CD4-positive, alpha-beta memory T cell (primary cell): ENCODE measurements at regions not wholly inside any gene's neighbourhood (a gene's known extent, or its start where the extent isn't known, plus 50 kb on each side); places are given as distances from the start of the nearest gene placed in this dataset.

Source experiments
- CTCF ChIA-PET: fragments of 350-600 bp; sonication (Branson Sonifier 250); formaldehyde crosslinking; loops from one replicate; lab custom pipeline; 2021; ENCODE audit warnings: inconsistent platforms; ENCODE audit not compliant: partially characterized antibody; lab: Charles Lee
- POLR2A ChIA-PET: fragments of 350-600 bp; sonication (Branson Sonifier 250); formaldehyde crosslinking; loops from one replicate; lab custom pipeline; 2021; ENCODE audit not compliant: partially characterized antibody; lab: Charles Lee
- DNase-seq, 5 donors: peaks; one replicate each; pipeline versions ENCODE4 v3.0.0 to v3.0.0-alpha.2; 2020 to 2022; ENCODE audit warnings: mixed read lengths in 1 of 5
- H3K27ac ChIP-seq: one replicate; pipeline ENCODE4 v1.7.0; 2013; ENCODE audit warnings: low read depth, low read length
- H3K27me3 ChIP-seq: 2 replicates; pipeline ENCODE4 v1.7.0; 2013; ENCODE audit warnings: mild to moderate bottlenecking, low read length, moderate library complexity; ENCODE audit not compliant: insufficient read depth
- H3K36me3 ChIP-seq: 2 replicates; pipeline ENCODE4 v1.7.0; 2013; ENCODE audit warnings: mild to moderate bottlenecking, low read length, moderate library complexity; ENCODE audit not compliant: insufficient read depth
- H3K4me1 ChIP-seq: 2 replicates; pipeline ENCODE4 v1.7.0; 2013; ENCODE audit warnings: mild to moderate bottlenecking, low read length, moderate library complexity; ENCODE audit not compliant: insufficient read depth
- H3K4me3 ChIP-seq, 2 donors: one replicate each; pipeline ENCODE4 v1.7.0; 2013; ENCODE audit warnings: low read length in 2 of 2, mild to moderate bottlenecking in 1 of 2
- H3K9me3 ChIP-seq, 2 donors: one replicate each; pipeline ENCODE4 v1.7.0; 2013; ENCODE audit warnings: low read length in 2 of 2, control low read depth in 1 of 2; ENCODE audit not compliant: control insufficient read depth in 1 of 2
- H3K27ac Mint-ChIP-seq, 7 donors: one replicate each; pipeline ENCODE4 v1.8.0; 2020 to 2021; ENCODE audit warnings: mixed read lengths in 7 of 7, mild to moderate bottlenecking in 6 of 7, inconsistent platforms in 3 of 7, moderate library complexity in 3 of 7
- H3K27me3 Mint-ChIP-seq, 2 donors: one replicate each; pipeline ENCODE4 v1.8.0; 2020 to 2021; ENCODE audit warnings: mixed read lengths in 2 of 2
- H3K36me3 Mint-ChIP-seq, 2 donors: one replicate each; pipeline ENCODE4 v1.8.0; 2020 to 2021; ENCODE audit warnings: mixed read lengths in 2 of 2, inconsistent platforms in 1 of 2, mild to moderate bottlenecking in 1 of 2
- H3K4me1 Mint-ChIP-seq, 4 donors: one replicate each; pipeline ENCODE4 v1.8.0; 2020 to 2021; ENCODE audit warnings: mixed read lengths in 4 of 4, mild to moderate bottlenecking in 1 of 4
- H3K4me3 Mint-ChIP-seq, 8 donors: one replicate each; pipeline ENCODE4 v1.8.0; 2020 to 2021; ENCODE audit warnings: mixed read lengths in 8 of 8, mild to moderate bottlenecking in 7 of 8, moderate library complexity in 6 of 8, inconsistent platforms in 3 of 8
- H3K9me3 Mint-ChIP-seq, 8 donors: one replicate each; pipeline ENCODE4 v1.8.0; 2020 to 2021; ENCODE audit warnings: mixed read lengths in 8 of 8, mild to moderate bottlenecking in 5 of 8, inconsistent platforms in 3 of 8, moderate library complexity in 1 of 8
- intact Hi-C: fragments of 100-400 bp; cut with micrococcal nuclease; formaldehyde crosslinking; loops from one replicate; pipeline ENCODE4 v1.15.1; 2023

DNA sequence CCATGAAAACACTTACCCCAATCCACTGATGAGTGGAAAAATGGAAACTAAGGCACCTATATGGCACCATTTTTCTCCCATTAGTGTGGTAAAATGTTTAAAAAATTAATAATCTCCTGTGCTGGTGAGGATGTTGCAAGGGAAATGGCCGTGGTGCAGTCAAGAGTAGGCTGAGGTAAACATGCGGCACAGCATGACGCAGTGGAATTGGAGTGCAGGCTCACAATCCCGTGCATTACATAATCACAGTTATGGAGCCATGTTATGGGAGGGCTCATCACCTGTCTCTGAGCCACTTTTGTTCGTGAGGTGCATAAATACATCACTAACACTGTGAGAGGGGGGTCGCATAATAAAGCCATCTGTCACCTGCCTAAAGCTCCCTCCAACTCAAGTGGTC, 164.4 kb upstream of the XYLT1 start:
- CTCF ChIA-PET = no interaction called here
- intact Hi-C loops = no loop called here

DNA sequence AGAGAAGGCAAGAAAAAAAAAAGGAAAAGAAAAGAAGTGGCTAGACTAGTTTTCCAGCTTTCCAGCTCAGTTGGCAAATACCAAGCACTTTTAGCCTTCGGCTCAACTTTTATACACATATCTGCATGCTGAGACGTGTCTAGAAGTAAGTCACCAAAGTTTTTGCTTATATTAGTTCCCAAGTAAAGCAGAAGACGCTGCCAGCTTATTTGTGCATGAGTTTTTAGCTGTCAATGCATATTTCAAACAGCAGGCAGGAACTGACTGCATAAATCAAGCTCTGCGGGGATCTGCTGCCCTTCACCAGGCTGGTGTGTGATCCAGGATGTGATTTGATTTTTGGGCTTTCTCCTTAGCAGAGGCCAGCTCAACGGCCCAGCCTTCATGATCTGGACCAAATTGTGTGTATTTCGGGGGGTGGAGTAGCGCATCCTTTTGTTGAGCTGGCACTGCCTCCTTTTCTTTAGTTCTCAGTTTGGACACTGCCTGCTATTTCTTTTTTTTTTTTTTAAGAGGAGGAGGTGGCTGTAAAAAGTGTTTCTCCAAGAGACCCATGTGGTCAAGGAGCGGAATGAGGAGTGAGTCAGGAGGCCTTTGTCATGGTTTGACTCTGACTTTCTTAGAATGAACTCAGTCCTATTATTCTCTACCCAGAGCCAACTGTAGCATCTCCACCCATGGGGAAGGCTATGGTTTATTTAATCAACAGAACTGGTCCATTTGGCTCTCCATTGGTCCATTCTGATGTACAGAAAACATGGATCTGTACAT, 162.6 kb upstream of the XYLT1 start:
- no peaks in the 10 kb centered on the region for H3K36me3 ChIP-seq
- H3K27ac Mint-ChIP-seq = peak overlapping the region in 1 of 7 donors; percentile 20
- H3K27me3 ChIP-seq = no peaks in the 10 kb centered on the region
- no peak for DNase-seq
- no peaks in the 10 kb centered on the region for H3K4me1 ChIP-seq
- CTCF ChIA-PET = interaction anchor here (0.6 kb wide), 1 partner anchor 63 kb away, joined by 3 read pairs; no protein-coding TSS in a partner anchor
- intact Hi-C loops = no loop called here
- peaks cover 0 to 12% (median 2%) of the 10 kb centered on the region in 8 donors for H3K9me3 Mint-ChIP-seq
- no peak overlapping the region for H3K4me3 Mint-ChIP-seq
- no peak overlapping the region for H3K4me3 ChIP-seq
- H3K4me1 Mint-ChIP-seq = no peaks in the 10 kb centered on the region
- no peak overlapping the region for H3K27ac ChIP-seq
- H3K36me3 Mint-ChIP-seq = no peaks in the 10 kb centered on the region
- no peaks in the 10 kb centered on the region for H3K9me3 ChIP-seq
- POLR2A ChIA-PET = no interaction called here
- H3K27me3 Mint-ChIP-seq = peaks cover 8 to 10% of the 10 kb centered on the region in 2 donors

More for the DNA sequence above, 164.4 kb upstream of the XYLT1 start:
- POLR2A ChIA-PET = no interaction called here
- no peaks in the 10 kb centered on the region for H3K27me3 ChIP-seq
- Mint-ChIP-seq H3K27me3 (peaks cover 5 to 9% of the 10 kb centered on the region in 2 donors), H3K27ac (peak overlapping the region in 1 of 7 donors; percentile 14), H3K4me3 (no peak overlapping the region), H3K9me3 (peaks cover 0 to 15% (median 4%) of the 10 kb centered on the region in 8 donors), H3K36me3 (no peaks in the 10 kb centered on the region), H3K4me1 (no peaks in the 10 kb centered on the region)
- DNase-seq = no peak
- H3K4me1 ChIP-seq = no peaks in the 10 kb centered on the region
- no peaks in the 10 kb centered on the region for H3K9me3 ChIP-seq
- H3K27ac ChIP-seq = no peak overlapping the region
- H3K4me3 ChIP-seq = no peak overlapping the region
- no peaks in the 10 kb centered on the region for H3K36me3 ChIP-seq

DNA sequence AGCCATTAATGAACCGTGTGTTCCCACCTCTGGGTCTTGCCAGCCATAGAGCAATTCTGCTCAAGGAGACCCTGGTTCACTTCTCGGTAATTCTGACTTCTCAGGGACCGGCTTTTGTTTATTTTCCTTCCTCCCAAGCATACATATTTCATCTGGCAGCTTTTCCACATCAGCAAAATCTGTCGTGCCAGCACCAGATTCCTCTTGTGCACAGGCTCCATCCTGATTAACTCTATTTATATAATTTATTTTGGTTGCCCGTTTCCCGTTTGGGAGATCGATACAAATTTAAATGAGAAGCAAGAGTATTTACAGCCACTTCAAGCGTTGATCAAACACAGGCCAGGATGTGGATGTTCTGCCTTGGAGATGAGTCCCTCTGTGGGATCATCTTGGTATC, 161.9 kb upstream of the XYLT1 start:
- ChIA-PET POLR2A (no interaction called here), CTCF (interaction anchor here (0.6 kb wide), 1 partner anchor 63 kb away, joined by 3 read pairs; no protein-coding TSS in a partner anchor)
- H3K27me3 ChIP-seq = no peaks in the 10 kb centered on the region
- H3K4me1 ChIP-seq = no peaks in the 10 kb centered on the region
- peaks cover 0 to 11% (median 4%) of the 10 kb centered on the region in 8 donors for H3K9me3 Mint-ChIP-seq
- no peak overlapping the region for H3K27ac ChIP-seq
- no peaks in the 10 kb centered on the region for H3K4me1 Mint-ChIP-seq
- no peak overlapping the region for H3K4me3 ChIP-seq
- no peak for DNase-seq
- H3K36me3 Mint-ChIP-seq = no peaks in the 10 kb centered on the region
- H3K27ac Mint-ChIP-seq = no peak overlapping the region
- no peak overlapping the region for H3K4me3 Mint-ChIP-seq
- intact Hi-C loops = no loop called here
- no peaks in the 10 kb centered on the region for H3K9me3 ChIP-seq
- H3K27me3 Mint-ChIP-seq = peaks cover 8 to 10% of the 10 kb centered on the region in 2 donors
- H3K36me3 ChIP-seq = no peaks in the 10 kb centered on the region

DNA sequence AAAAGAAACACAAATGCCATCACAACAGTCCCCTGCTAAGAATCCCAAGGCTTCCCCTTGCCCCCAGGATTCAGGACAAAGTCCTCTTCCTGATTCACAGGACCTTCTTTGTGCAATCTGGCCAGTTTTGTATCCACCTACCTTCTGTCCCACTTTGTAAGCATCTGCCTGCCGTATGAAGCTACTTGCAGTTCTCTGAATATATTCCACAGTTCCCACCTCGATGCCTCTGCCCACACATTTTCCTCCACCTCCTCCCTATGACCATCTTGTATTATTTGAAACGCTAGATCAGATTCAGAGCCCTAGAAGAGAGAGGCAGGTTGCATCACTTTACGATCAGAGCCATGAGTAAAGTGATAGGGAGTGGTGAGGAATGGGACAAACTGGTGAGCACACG, 159.2 kb upstream of the XYLT1 start:
- H3K36me3 ChIP-seq = no peaks in the 10 kb centered on the region
- H3K27ac ChIP-seq = no peak overlapping the region
- CTCF ChIA-PET = no interaction called here
- no peaks in the 10 kb centered on the region for H3K27me3 ChIP-seq
- H3K9me3 Mint-ChIP-seq = peaks cover 2 to 31% (median 18%) of the 10 kb centered on the region in 8 donors
- DNase-seq = no peak
- no peak overlapping the region for H3K4me3 Mint-ChIP-seq
- H3K9me3 ChIP-seq = peaks cover 0 to 6% of the 10 kb centered on the region in 2 donors
- peaks cover 13 to 15% of the 10 kb centered on the region in 2 donors for H3K27me3 Mint-ChIP-seq
- no peaks in the 10 kb centered on the region for H3K4me1 Mint-ChIP-seq
- no peak overlapping the region for H3K27ac Mint-ChIP-seq
- H3K36me3 Mint-ChIP-seq = peaks cover 0 to 4% of the 10 kb centered on the region in 2 donors
- no peaks in the 10 kb centered on the region for H3K4me1 ChIP-seq
- no peak overlapping the region for H3K4me3 ChIP-seq
- POLR2A ChIA-PET = no interaction called here
- intact Hi-C loops = no loop called here

DNA sequence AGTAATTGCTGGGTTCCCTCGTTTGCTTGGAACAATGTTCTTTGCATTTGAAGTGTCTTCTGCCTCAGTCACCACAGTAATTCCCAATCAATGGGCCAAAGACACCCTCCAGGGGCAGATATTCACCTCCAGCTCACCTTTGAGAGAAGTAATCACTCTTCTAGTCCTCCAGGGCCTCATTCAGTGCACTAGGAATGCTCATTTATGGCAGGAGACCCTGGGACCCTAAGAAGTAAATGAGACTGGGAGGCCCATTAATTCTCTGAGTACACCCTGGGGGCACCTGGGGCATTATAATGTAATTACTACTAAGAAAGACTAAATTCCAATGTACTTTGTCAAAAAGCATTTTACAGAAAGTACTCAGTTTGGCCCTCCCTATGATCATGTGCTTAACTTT, 158.2 kb upstream of the XYLT1 start:
- peaks cover 0 to 6% of the 10 kb centered on the region in 2 donors for H3K9me3 ChIP-seq
- Mint-ChIP-seq H3K4me1 (no peaks in the 10 kb centered on the region), H3K9me3 (peaks cover 2 to 39% (median 21%) of the 10 kb centered on the region in 8 donors), H3K36me3 (peaks cover 0 to 4% of the 10 kb centered on the region in 2 donors), H3K4me3 (no peak overlapping the region), H3K27me3 (peaks cover 13 to 15% of the 10 kb centered on the region in 2 donors), H3K27ac (no peak overlapping the region)
- H3K27ac ChIP-seq = no peak overlapping the region
- ChIA-PET POLR2A (no interaction called here), CTCF (no interaction called here)
- H3K4me3 ChIP-seq = no peak overlapping the region
- no peaks in the 10 kb centered on the region for H3K4me1 ChIP-seq
- DNase-seq = no peak
- no peaks in the 10 kb centered on the region for H3K36me3 ChIP-seq
- intact Hi-C loops = no loop called here
- no peaks in the 10 kb centered on the region for H3K27me3 ChIP-seq

DNA sequence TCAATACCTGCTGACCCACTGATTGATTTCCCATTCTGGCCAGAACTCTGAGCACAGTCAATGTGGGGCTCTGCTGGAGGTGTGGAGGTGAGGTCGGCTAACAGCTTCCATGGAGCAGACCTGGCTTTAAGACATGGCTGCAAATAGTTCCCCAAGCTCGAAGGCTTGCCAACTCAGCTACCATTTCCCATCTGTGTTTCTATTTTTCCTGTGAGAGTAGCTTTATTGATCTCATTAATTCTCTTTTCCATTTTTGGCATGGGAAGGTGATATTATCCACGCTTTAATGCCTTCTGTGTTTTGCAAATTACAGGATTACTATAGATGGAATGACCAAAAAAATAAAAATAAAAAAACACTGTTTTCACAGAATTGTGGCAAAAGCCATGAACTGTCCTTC, 151.6 kb upstream of the XYLT1 start:
- Histone ChIP-seq H3K9me3 (peaks cover 0 to 6% of the 10 kb centered on the region in 2 donors), H3K4me1 (no peaks in the 10 kb centered on the region), H3K27me3 (no peaks in the 10 kb centered on the region), H3K4me3 (no peak overlapping the region), H3K36me3 (no peaks in the 10 kb centered on the region), H3K27ac (no peak overlapping the region)
- no peak overlapping the region for H3K4me3 Mint-ChIP-seq
- ChIA-PET POLR2A (no interaction called here), CTCF (no interaction called here)
- H3K27ac Mint-ChIP-seq = no peak overlapping the region
- H3K36me3 Mint-ChIP-seq = peaks cover 0 to 3% of the 10 kb centered on the region in 2 donors
- intact Hi-C loops = no loop called here
- peaks cover 0 to 31% (median 16%) of the 10 kb centered on the region in 8 donors for H3K9me3 Mint-ChIP-seq
- H3K4me1 Mint-ChIP-seq = no peaks in the 10 kb centered on the region
- no peak for DNase-seq
- H3K27me3 Mint-ChIP-seq = peaks cover 11 to 12% of the 10 kb centered on the region in 2 donors

DNA sequence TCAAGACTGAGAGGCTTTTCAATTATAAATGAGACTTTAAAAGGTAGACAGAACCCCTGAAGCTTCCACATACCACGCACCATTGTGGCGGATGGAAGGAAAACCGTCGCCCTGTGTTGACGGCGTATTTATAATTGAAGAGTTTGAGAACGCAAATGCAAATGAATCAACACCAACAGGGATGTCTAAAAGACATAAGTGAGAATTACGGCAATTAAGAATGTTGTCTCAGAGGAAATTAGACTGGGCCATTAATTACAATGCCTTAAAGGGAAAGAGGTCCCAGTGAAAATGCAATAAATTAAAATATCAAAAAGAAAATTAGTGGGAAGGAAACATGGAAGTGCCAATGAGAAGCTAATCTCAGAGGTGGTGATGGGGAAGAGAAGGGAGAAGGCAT, 148.5 kb upstream of the XYLT1 start:
- Histone ChIP-seq H3K27ac (no peak overlapping the region), H3K27me3 (no peaks in the 10 kb centered on the region), H3K9me3 (no peaks in the 10 kb centered on the region), H3K4me1 (no peaks in the 10 kb centered on the region), H3K4me3 (no peak overlapping the region), H3K36me3 (no peaks in the 10 kb centered on the region)
- H3K36me3 Mint-ChIP-seq = no peaks in the 10 kb centered on the region
- peaks cover 10 to 11% of the 10 kb centered on the region in 2 donors for H3K27me3 Mint-ChIP-seq
- H3K4me3 Mint-ChIP-seq = no peak overlapping the region
- peaks cover 0 to 6% (median 0%) of the 10 kb centered on the region in 8 donors for H3K9me3 Mint-ChIP-seq
- ChIA-PET CTCF (no interaction called here), POLR2A (no interaction called here)
- intact Hi-C loops = no loop called here
- no peak for DNase-seq
- H3K4me1 Mint-ChIP-seq = no peaks in the 10 kb centered on the region
- H3K27ac Mint-ChIP-seq = peak overlapping the region in 1 of 7 donors; percentile 34
